ENCODE measurements at regions not wholly inside any gene's neighbourhood (a gene's known extent, or its start where the extent isn't known, plus 50 kb on each side); places are given as distances from the start of the nearest gene placed in this dataset.

DNA sequence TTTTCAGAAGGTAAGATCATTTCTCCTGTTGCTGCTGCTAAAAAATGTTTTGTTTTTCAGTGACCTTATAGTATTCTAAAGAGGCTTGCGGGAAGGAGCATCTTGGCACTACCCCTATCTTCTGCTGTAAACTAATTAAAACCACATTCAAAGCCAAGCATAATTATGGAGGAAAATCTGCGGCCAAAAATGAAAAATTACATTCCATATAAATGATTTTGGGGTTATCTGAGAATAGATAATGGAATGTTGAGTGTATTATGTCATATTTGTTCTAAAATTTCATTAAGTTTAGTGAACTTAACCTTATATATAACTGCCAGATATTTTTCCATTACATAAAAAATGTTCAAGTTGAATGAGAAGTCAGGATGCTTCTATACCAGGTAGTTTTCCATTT, 170.4 kb upstream of the TMC3 start:
- TF ChIP-seq, protein P1, sequence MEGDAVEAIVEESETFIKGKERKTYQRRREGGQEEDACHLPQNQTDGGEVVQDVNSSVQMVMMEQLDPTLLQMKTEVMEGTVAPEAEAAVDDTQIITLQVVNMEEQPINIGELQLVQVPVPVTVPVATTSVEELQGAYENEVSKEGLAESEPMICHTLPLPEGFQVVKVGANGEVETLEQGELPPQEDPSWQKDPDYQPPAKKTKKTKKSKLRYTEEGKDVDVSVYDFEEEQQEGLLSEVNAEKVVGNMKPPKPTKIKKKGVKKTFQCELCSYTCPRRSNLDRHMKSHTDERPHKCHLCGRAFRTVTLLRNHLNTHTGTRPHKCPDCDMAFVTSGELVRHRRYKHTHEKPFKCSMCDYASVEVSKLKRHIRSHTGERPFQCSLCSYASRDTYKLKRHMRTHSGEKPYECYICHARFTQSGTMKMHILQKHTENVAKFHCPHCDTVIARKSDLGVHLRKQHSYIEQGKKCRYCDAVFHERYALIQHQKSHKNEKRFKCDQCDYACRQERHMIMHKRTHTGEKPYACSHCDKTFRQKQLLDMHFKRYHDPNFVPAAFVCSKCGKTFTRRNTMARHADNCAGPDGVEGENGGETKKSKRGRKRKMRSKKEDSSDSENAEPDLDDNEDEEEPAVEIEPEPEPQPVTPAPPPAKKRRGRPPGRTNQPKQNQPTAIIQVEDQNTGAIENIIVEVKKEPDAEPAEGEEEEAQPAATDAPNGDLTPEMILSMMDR (IDR thresholded peaks at IDR 0.05 in 2 of 3, conservative IDR thresholded peaks at IDR 0.05 in 1 of 3; ENCODE audit: insufficient read depth in 2 of 3, low read depth in 1 of 3, low read length in 3 of 3), result no peak
- TF ChIP-seq KDM1A (IDR thresholded peaks at IDR 0.05) (no peak), ZNF3 (CRISPR knock-in tag; IDR thresholded peaks at IDR 0.05) (no peak), JUND (IDR thresholded peaks at IDR 0.05; ENCODE audit: borderline replicate concordance, low read depth, low read length) (no peak), JUND (tag; IDR thresholded peaks at IDR 0.05; ENCODE audit: borderline replicate concordance, low read depth, low read length) (no peak), EGR1 (conservative IDR thresholded peaks at IDR 0.05) (no peak), RBFOX2 (IDR thresholded peaks at IDR 0.05; ENCODE audit: low read depth, low read length) (no peak), POLR2AphosphoS5 (IDR thresholded peaks at IDR 0.05; ENCODE audit: control insufficient read depth, insufficient read depth, low read depth, low read length) (no peak), FOXM1 (IDR thresholded peaks at IDR 0.05; ENCODE audit: low read depth) (no peak), FOXM1 (CRISPR knock-in tag; IDR thresholded peaks at IDR 0.05; ENCODE audit: low read depth) (no peak), ZBTB17 (CRISPR knock-in tag; IDR thresholded peaks at IDR 0.05) (no peak), CHD2 (IDR thresholded peaks at IDR 0.05; ENCODE audit: low read depth, low read length) (no peak), NFIC (IDR thresholded peaks at IDR 0.05) (no peak), TCF7L2 (IDR thresholded peaks at IDR 0.05; ENCODE audit: low read depth, low read length) (no peak), SMC3 (conservative IDR thresholded peaks at IDR 0.05; ENCODE audit: insufficient read depth, low read depth, low read length) (no peak)
- TF ChIP-seq, protein P2, sequence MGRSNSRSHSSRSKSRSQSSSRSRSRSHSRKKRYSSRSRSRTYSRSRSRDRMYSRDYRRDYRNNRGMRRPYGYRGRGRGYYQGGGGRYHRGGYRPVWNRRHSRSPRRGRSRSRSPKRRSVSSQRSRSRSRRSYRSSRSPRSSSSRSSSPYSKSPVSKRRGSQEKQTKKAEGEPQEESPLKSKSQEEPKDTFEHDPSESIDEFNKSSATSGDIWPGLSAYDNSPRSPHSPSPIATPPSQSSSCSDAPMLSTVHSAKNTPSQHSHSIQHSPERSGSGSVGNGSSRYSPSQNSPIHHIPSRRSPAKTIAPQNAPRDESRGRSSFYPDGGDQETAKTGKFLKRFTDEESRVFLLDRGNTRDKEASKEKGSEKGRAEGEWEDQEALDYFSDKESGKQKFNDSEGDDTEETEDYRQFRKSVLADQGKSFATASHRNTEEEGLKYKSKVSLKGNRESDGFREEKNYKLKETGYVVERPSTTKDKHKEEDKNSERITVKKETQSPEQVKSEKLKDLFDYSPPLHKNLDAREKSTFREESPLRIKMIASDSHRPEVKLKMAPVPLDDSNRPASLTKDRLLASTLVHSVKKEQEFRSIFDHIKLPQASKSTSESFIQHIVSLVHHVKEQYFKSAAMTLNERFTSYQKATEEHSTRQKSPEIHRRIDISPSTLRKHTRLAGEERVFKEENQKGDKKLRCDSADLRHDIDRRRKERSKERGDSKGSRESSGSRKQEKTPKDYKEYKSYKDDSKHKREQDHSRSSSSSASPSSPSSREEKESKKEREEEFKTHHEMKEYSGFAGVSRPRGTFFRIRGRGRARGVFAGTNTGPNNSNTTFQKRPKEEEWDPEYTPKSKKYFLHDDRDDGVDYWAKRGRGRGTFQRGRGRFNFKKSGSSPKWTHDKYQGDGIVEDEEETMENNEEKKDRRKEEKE (IDR thresholded peaks at IDR 0.05; ENCODE audit: borderline replicate concordance in 1 of 2, control insufficient read depth in 1 of 2, low read depth in 2 of 2, low read length in 1 of 2), result no peak
